IPS-NIHi11 (cell line): ENCODE measurements at regions not wholly inside any gene's neighbourhood (a gene's known extent, or its start where the extent isn't known, plus 50 kb on each side); places are given as distances from the start of the nearest gene placed in this dataset.

Source experiments
- DNase-seq: peaks from one replicate; pipeline ENCODE4 v3.0.0; 2012; ENCODE audit warnings: mixed read lengths, low spot score

GRCh38 chr6:167643223-167643622 lies 183.5 kb upstream of the AFDN start:
- no peak for DNase-seq

- no peak for DNase-seq
These were observed 183.0 kb upstream of the AFDN start for GRCh38 chr6:167643716-167644115.

GRCh38 chr6:167644412-167645132 lies 182.1 kb upstream of the AFDN start:
- no peak for DNase-seq

GRCh38 chr6:167645368-167645767 lies 181.3 kb upstream of the AFDN start:
- no peak for DNase-seq

- no peak for DNase-seq
These were observed 179.4 kb upstream of the AFDN start for GRCh38 chr6:167647306-167647705.

- no peak for DNase-seq
These were observed 178.8 kb upstream of the AFDN start for GRCh38 chr6:167647737-167648470.

- DNase-seq = no peak
These were observed 178.0 kb upstream of the AFDN start for GRCh38 chr6:167648501-167649278.

- no peak for DNase-seq
These were observed 177.2 kb upstream of the AFDN start for GRCh38 chr6:167649476-167649875.

- no peak for DNase-seq
These were observed 175.9 kb upstream of the AFDN start for GRCh38 chr6:167650730-167651317.

- no peak for DNase-seq
These were observed 175.2 kb upstream of the AFDN start for GRCh38 chr6:167651318-167652041.

GRCh38 chr6:167652042-167652700 lies 174.5 kb upstream of the AFDN start:
- no peak for DNase-seq

GRCh38 chr6:167652701-167653095 lies 174.0 kb upstream of the AFDN start:
- DNase-seq = peak; percentile 62

- no peak for DNase-seq
These were observed 173.2 kb upstream of the AFDN start for GRCh38 chr6:167653561-167653960.

GRCh38 chr6:167654389-167654788 lies 172.3 kb upstream of the AFDN start:
- no peak for DNase-seq

- no peak for DNase-seq
These were observed 171.4 kb upstream of the AFDN start for GRCh38 chr6:167655174-167655821.

GRCh38 chr6:167658106-167658505 lies 168.6 kb upstream of the AFDN start:
- DNase-seq = no peak

GRCh38 chr6:167659046-167659445 lies 167.7 kb upstream of the AFDN start:
- DNase-seq = no peak

- DNase-seq = no peak
These were observed 166.3 kb upstream of the AFDN start for GRCh38 chr6:167660424-167660823.

GRCh38 chr6:167660944-167661551 lies 165.7 kb upstream of the AFDN start:
- DNase-seq = no peak

- DNase-seq = no peak
These were observed 165.1 kb upstream of the AFDN start for GRCh38 chr6:167661552-167662044.
